ENCODE measurements at regions not wholly inside any gene's neighbourhood (a gene's known extent, or its start where the extent isn't known, plus 50 kb on each side); places are given as distances from the start of the nearest gene placed in this dataset.

DNA sequence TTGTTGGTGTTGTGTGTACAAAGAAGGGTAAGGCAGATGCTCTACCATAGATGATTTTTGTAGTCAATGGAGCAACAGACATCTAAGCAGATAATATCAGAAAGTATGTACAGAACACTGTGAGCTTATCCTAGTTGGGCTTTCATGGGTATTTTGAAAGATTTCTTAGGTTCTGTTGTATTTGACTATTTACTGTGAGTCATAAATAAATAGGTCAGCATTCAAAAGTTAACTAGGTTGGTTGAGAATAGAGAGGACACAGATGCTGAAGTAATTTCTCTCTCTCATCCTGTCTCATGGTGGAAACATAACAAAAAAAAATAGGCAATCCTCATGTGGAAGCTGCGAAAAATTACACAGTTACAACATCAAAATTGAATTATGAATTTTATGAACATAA is 413.5 kb downstream of the CCDC91 start:
- H3K4me3 Mint-ChIP-seq (ENCODE audit: unreplicated experiment): no peak overlapping the region
- TF ChIP-seq, protein P1, sequence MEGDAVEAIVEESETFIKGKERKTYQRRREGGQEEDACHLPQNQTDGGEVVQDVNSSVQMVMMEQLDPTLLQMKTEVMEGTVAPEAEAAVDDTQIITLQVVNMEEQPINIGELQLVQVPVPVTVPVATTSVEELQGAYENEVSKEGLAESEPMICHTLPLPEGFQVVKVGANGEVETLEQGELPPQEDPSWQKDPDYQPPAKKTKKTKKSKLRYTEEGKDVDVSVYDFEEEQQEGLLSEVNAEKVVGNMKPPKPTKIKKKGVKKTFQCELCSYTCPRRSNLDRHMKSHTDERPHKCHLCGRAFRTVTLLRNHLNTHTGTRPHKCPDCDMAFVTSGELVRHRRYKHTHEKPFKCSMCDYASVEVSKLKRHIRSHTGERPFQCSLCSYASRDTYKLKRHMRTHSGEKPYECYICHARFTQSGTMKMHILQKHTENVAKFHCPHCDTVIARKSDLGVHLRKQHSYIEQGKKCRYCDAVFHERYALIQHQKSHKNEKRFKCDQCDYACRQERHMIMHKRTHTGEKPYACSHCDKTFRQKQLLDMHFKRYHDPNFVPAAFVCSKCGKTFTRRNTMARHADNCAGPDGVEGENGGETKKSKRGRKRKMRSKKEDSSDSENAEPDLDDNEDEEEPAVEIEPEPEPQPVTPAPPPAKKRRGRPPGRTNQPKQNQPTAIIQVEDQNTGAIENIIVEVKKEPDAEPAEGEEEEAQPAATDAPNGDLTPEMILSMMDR (IDR thresholded peaks at IDR 0.05; ENCODE audit: insufficient read depth in 1 of 2, low read depth in 1 of 2, low read length in 1 of 2, severe bottlenecking in 1 of 2, unreplicated experiment in 1 of 2): no peak

DNA sequence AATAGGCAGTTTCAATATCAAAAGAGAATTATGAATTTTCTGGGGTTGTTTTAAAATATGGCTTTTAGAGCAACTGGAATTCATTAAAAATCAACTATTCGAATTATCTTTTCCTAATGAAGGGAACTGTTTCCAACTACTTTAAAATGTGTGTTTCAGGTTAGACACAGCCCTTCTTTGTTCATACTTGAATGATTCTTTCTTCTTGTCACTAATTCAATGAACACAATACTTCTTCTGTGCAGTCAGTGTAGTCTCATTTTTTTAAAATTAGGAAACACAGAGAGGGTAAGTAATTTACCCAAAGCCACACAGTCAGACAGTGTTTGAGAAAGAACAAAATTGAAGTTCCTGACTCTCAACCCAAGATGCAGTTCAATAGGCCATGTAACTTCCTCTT is 414.0 kb downstream of the CCDC91 start:
- CTCF ChIA-PET: no interaction called here
- Mint-ChIP-seq H3K27me3 (ENCODE audit: insufficient read depth, unreplicated experiment) (no peaks in the 10 kb centered on the region), H3K4me1 (ENCODE audit: low read depth, unreplicated experiment) (no peaks in the 10 kb centered on the region), H3K4me3 (ENCODE audit: unreplicated experiment) (no peak overlapping the region), H3K36me3 (ENCODE audit: insufficient read depth, unreplicated experiment) (no peaks in the 10 kb centered on the region), H3K27ac (ENCODE audit: unreplicated experiment) (no peak overlapping the region), H3K9me3 (ENCODE audit: unreplicated experiment) (peaks cover 17% of the 10 kb centered on the region)
- TF ChIP-seq, protein P1 (IDR thresholded peaks at IDR 0.05; ENCODE audit: insufficient read depth in 1 of 2, low read depth in 1 of 2, low read length in 1 of 2, severe bottlenecking in 1 of 2, unreplicated experiment in 1 of 2): no peak
- BruUV-seq (replicated peaks): no TSS peak
- intact Hi-C loops (cut with micrococcal nuclease; ENCODE audit: unreplicated experiment): no loop called here
- Histone ChIP-seq H3K9me3 (peaks cover 7% of the 10 kb centered on the region), H3K4me1 (no peaks in the 10 kb centered on the region), H3K27me3 (replicated peaks; ENCODE audit: control insufficient read depth, insufficient read depth, low read length) (no peaks in the 10 kb centered on the region), H3K4me3 (ENCODE audit: low read depth, low read length) (no peak overlapping the region), H3K36me3 (ENCODE audit: control insufficient read depth, insufficient read depth, low read length) (no peaks in the 10 kb centered on the region)
- no peak for DNase-seq
- POLR2A ChIA-PET: no interaction called here

More for the DNA sequence above, 413.5 kb downstream of the CCDC91 start:
- H3K9me3 ChIP-seq: peaks cover 7% of the 10 kb centered on the region
- no peak overlapping the region for H3K4me3 ChIP-seq (ENCODE audit: low read depth, low read length)
- ChIA-PET CTCF (no interaction called here), POLR2A (no interaction called here)
- BruUV-seq (replicated peaks): no TSS peak
- no peaks in the 10 kb centered on the region for H3K27me3 ChIP-seq (replicated peaks; ENCODE audit: control insufficient read depth, insufficient read depth, low read length)
- DNase-seq: no peak
- no peaks in the 10 kb centered on the region for H3K36me3 Mint-ChIP-seq (ENCODE audit: insufficient read depth, unreplicated experiment)
- H3K9me3 Mint-ChIP-seq (ENCODE audit: unreplicated experiment): peaks cover 17% of the 10 kb centered on the region
- intact Hi-C loops (cut with micrococcal nuclease; ENCODE audit: unreplicated experiment): no loop called here
- no peaks in the 10 kb centered on the region for H3K36me3 ChIP-seq (ENCODE audit: control insufficient read depth, insufficient read depth, low read length)
- H3K27me3 Mint-ChIP-seq (ENCODE audit: insufficient read depth, unreplicated experiment): no peaks in the 10 kb centered on the region
- H3K4me1 ChIP-seq: no peaks in the 10 kb centered on the region
- no peak overlapping the region for H3K27ac Mint-ChIP-seq (ENCODE audit: unreplicated experiment)
- H3K4me1 Mint-ChIP-seq (ENCODE audit: low read depth, unreplicated experiment): no peaks in the 10 kb centered on the region

DNA sequence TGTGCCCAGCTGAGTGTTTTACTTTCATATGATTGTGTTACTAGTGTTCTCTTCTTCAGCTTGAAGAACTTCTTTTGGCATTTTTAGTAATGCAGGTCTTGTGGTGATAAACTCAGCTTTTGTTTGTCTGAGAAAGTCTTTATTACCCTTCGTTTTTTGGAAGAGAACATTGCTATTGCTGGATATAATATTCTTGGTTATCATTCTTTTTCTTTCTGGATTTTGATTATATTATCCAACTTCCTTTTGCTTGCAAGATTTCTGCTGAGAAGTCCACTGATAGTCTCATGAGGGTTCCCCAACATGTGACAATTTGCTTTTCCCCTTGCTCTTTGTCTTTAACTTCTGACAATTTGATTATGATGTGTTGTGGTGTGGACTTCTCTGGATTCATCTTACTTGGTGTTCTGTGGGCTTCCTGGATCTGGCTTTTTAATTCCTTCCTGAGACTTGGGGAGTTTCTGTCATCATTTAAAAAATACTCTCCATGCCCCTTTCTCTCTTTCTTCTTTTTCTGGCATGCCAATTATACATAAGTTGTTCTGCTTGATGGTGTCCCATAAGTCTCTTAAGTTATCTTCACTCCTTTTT is 416.8 kb downstream of the CCDC91 start:
- ChIA-PET CTCF (no interaction called here), POLR2A (no interaction called here)
- H3K4me3 ChIP-seq (ENCODE audit: low read depth, low read length): no peak overlapping the region
- Mint-ChIP-seq H3K9me3 (ENCODE audit: unreplicated experiment) (peaks cover 17% of the 10 kb centered on the region), H3K4me3 (ENCODE audit: unreplicated experiment) (no peak overlapping the region), H3K4me1 (ENCODE audit: low read depth, unreplicated experiment) (no peaks in the 10 kb centered on the region), H3K27ac (ENCODE audit: unreplicated experiment) (no peak overlapping the region), H3K36me3 (ENCODE audit: insufficient read depth, unreplicated experiment) (no peaks in the 10 kb centered on the region), H3K27me3 (ENCODE audit: insufficient read depth, unreplicated experiment) (no peaks in the 10 kb centered on the region)
- H3K9me3 ChIP-seq: peaks cover 7% of the 10 kb centered on the region
- TF ChIP-seq, protein P1 (IDR thresholded peaks at IDR 0.05; ENCODE audit: insufficient read depth in 1 of 2, low read depth in 1 of 2, low read length in 1 of 2, severe bottlenecking in 1 of 2, unreplicated experiment in 1 of 2): no peak
- H3K4me1 ChIP-seq: no peaks in the 10 kb centered on the region
- intact Hi-C loops (cut with micrococcal nuclease; ENCODE audit: unreplicated experiment): no loop called here
- H3K36me3 ChIP-seq (ENCODE audit: control insufficient read depth, insufficient read depth, low read length): no peaks in the 10 kb centered on the region
- BruUV-seq (replicated peaks): no TSS peak
- no peak for DNase-seq
- H3K27me3 ChIP-seq (replicated peaks; ENCODE audit: control insufficient read depth, insufficient read depth, low read length): no peaks in the 10 kb centered on the region
